Stimulated activated CD4-positive, alpha-beta T cell treated with anti-CD3 and anti-CD28 coated beads, Interleukin-2, amount 100 ng/mL, for 48 hours (primary cell): ENCODE measurements at regions not wholly inside any gene's neighbourhood (a gene's known extent, or its start where the extent isn't known, plus 50 kb on each side); places are given as distances from the start of the nearest gene placed in this dataset.

ENCODE experiments used
- DNase-seq, 2 donors: peaks; one replicate each; pipeline ENCODE4 v3.0.0-alpha.2; 2020

GRCh38 chr4:138014590-138015288 lies 227.4 kb downstream of the SLC7A11 start:
- no peak for DNase-seq

DNA sequence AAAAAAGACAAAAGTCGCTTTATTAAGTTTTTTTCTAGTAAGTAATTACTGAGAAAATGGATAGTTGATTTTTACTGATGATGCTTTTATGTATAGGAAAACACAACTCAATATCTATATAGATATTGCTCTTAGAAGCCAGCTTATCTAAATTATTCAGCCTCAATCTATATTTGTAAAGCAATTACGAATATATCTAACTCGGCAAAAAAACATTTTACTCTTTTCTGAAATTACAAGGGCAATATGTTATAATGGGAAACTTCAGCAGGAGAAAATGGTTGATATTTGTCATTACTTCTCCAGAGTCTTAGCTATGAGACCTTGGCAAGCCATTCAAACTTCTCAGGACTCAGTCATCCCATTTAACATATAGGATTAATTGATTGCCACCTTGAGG lies 228.5 kb downstream of the SLC7A11 start:
- no peak for DNase-seq

GRCh38 chr4:138010639-138011038 lies 231.5 kb downstream of the SLC7A11 start:
- no peak for DNase-seq

DNA sequence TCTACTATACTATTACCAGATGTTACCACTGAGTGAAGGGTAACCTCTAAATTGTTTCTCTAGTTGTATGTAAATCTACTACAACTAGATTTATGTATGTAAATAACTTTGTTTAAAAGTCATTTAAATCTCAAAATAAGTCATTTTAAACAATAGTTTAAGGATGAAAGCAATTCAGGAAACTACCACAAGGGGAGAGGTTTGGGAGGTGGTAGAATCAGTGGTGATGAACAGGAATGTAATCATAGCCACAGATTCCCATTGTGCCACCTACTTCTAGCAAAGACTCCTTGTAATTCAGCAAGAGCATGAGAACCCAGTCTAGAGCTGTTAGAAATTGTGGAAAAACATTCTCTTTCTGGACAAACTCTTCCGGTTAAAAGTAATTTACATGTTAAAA lies 234.6 kb downstream of the SLC7A11 start:
- no peak for DNase-seq

GRCh38 chr4:138005486-138005885 lies 236.7 kb downstream of the SLC7A11 start:
- no peak for DNase-seq

GRCh38 chr4:138003248-138003647 lies 238.9 kb downstream of the SLC7A11 start:
- no peak for DNase-seq

DNA sequence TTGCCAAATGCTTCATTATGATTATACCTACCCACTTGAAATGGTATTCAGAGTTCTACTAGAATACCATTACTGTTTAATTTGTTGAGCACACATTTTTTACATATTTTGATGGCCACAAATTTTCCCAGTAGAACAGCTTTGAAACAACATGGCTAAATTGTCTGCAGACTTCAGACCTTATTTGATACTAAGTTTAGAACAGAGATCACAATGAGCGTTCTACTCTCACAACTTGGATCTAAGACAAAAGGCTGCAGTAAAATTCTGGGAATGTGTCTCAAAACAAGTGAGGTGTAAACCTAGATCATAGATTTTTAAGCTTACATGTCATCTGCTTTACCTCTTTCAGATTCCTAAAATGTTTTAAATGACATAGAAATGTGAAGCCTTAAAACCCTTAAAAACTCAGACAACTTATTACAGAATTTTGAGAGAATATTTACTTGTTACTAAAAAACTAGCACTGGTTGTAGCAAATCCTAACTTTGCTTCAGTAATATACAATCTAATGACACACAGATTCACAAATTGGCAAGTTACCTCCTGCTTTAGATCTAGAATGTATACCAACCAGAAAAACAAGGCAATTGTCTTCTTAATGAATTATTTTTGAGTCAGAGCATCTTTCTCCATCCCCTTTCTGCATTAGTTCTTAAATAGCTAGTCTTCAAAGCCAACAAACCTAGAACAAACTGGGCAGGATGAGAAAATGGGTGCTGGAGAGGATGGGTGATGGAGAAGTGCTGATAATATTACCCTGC lies 243.3 kb downstream of the SLC7A11 start:
- DNase-seq: no peak

GRCh38 chr4:137997496-137997895 lies 244.7 kb downstream of the SLC7A11 start:
- no peak for DNase-seq

DNA sequence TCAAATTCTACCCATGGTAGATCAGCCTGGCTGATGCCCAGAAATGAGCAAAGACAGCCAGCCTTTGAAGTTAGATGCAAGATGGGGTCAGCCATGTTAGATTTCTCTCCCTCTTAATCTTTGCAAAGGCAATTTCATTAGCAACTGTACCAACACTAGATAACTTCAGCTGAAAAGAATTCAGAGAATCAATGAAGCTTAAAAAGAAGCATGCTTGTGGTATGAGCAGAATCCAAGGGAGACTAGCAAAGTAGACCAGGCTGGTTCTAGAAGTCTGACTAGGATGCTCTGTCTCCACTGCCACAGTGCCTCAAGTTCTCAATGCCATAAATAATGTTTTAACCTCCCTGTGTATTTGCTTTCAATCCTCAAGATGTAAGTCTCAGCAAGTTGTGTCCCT lies 247.3 kb downstream of the SLC7A11 start:
- no peak for DNase-seq

GRCh38 chr4:137993232-137993631 lies 248.9 kb downstream of the SLC7A11 start:
- no peak for DNase-seq

GRCh38 chr4:137981277-137981676 lies 260.9 kb downstream of the SLC7A11 start:
- no peak for DNase-seq

- DNase-seq: no peak
These were observed 261.5 kb downstream of the SLC7A11 start for GRCh38 chr4:137980641-137981040.

DNA sequence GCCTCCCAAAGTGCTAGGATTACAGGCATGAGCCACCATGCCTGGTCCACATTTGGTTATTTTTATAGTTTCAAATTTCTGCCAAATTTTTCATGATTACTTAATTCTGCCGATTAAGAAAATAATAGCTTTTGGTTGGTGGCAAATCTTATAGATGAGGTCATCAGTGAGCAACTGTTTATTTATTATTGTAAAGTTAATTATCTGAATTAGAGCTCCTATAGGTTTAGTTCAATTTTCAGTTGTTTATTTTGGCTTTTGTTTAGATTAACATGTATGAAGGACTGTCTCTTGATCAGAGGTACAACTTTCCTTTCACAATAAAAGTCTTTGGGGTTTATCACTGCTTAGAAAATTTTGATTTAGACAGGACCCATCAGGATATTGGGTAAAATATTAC lies 262.2 kb downstream of the SLC7A11 start:
- no peak for DNase-seq

DNA sequence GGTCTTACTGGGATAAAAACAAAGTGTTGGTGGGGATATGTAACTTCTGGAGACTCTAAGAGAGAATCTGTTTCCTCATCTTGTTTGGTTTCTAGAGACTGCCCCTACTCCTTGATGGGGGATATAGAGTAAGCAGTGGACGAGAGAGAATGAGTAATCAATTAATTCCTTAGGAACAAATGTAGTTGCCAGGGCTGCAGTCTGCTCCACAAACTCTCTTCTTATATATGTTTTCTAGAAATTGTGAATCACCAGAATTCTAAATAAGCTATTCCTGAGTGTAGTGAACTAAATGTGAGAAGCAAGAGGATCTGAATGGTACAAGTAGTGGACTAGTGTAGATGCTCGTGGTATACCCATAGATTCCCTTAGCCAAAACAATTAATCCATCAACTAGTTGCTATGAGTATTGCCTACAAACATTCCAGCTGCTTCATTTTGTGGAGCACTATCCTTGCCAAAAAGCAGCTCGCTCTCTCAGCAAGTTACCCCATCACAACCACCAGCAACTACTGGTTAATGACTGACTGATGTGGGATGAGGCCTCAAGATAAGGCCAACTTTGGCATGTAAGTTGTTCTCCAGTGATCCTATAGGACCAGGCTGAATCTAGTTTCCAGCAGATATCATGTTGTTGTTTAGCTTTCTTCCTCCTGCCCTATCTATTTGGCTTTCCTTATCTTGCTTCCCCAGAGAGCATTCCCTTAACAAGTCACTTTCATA lies 273.0 kb downstream of the SLC7A11 start:
- DNase-seq: no peak

DNA sequence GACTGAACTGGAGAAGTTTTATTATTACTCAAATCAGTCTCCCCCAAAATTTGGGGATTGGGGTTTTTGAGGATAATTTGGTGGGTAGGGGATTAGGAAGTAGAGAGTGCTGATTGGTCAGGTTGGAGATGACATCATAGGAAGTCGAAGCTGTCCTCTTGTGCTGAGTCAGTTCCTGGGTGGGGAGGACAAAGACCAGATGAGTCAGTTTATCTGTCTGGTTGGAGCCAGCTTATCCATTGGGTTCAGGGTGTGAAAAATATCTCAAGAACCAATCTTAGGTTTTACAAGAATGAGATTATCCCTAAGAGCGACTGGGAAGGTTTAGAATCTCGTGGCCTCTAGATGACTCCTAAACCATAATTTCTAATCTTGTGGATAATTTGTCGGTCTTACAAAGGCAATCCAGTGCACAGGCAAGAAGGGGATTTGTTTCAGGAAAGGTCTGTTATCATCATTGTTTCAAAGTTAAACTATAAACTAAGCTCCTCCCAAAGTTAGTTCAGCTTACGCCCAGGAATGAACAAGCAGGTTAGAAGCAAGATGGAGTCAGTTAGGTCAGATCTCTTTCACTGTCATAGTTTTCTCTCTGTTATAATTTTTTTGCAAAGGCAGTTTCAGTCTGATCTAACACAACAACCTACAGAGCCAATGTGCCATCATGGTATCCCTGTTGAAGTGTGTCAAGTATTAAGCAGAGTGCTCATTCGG lies 274.5 kb downstream of the SLC7A11 start:
- no peak for DNase-seq

- DNase-seq: no peak
These were observed 275.6 kb downstream of the SLC7A11 start for GRCh38 chr4:137966504-137966903.

DNA sequence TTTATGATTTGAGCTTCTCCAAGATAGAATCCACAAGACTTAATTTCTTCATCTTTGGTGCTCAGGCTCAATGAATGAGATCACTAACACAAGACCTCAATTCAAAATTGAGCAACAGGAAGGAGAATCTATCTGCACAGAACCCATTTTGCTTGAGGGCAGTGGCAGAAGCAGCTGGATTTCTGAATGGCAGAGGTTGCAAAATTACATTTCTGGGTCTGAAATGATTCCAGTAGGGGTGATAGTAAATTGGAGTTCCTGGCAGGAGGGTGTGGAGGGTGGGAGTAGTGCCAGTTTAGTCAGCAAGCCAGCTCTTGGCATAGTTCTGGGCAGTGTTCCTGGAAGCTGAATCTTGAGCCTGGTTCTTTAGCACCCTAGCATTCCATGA lies 281.1 kb downstream of the SLC7A11 start:
- DNase-seq: no peak

- no peak for DNase-seq
These were observed 281.6 kb downstream of the SLC7A11 start for GRCh38 chr4:137960371-137961050.

GRCh38 chr4:137957806-137958205 lies 284.3 kb downstream of the SLC7A11 start:
- no peak for DNase-seq

GRCh38 chr4:137956256-137956655 lies 285.9 kb downstream of the SLC7A11 start:
- no peak for DNase-seq

- no peak for DNase-seq
These were observed 286.6 kb downstream of the SLC7A11 start for GRCh38 chr4:137955595-137955994.

DNA sequence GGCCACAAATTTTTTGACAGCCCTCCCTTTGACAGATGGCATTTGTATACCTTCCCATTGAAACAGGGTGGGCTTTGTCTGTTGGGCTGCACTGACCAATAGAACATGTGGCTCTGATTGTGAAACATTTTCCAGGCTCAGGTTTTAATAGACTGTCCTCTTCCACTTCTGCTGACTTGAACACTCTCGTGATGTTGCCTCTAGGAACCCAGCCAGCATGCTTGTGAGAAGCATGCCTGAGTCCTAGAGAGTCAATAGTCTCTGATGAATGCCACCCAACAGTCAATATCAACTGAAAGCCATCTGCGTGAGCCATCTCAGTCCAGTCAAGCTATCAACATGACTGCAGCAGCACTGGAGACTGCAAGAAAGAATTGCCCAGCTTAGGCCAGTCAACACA lies 290.0 kb downstream of the SLC7A11 start:
- no peak for DNase-seq

DNA sequence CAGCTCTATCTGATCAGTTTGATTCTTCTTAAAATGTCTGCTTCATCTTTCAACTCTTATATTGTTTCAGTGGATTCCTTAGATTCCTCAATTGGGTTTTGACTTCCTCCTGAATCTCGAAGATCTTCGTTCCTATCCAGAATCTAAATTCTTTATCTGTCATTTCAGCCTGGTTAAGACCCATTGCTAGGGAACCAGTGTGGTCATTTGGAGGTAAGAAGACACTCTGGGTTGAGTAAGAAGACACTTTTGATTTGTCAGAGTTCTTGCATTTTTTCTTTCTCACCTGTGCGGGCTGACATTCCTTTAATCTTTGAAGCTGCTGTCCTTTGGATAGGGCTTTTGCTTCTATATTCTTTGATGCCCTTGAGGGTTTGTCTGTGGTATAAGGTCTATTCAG lies 291.9 kb downstream of the SLC7A11 start:
- DNase-seq: no peak
